Subcutaneous abdominal adipose tissue (tissue), 5 donors: ENCODE measurements at regions not wholly inside any gene's neighbourhood (a gene's known extent, or its start where the extent isn't known, plus 50 kb on each side); places are given as distances from the start of the nearest gene placed in this dataset.

Experiments used
- H3K27ac ChIP-seq: one replicate; pipeline ENCODE4 v1.7.0; 2013; ENCODE audit warnings: low read depth, mild to moderate bottlenecking, inconsistent platforms, low read length, moderate library complexity
- H3K27me3 ChIP-seq, 5 donors: one replicate each; pipeline ENCODE4 v1.7.0; 2013; ENCODE audit warnings: low read length in 5 of 5, inconsistent platforms in 1 of 5; ENCODE audit not compliant: control insufficient read depth in 5 of 5, insufficient read depth in 4 of 5
- H3K36me3 ChIP-seq, 5 donors: one replicate each; pipeline ENCODE4 v1.7.0; 2013; ENCODE audit warnings: low read length in 5 of 5; ENCODE audit not compliant: control insufficient read depth in 5 of 5, insufficient read depth in 5 of 5
- H3K4me1 ChIP-seq, 5 donors: one replicate each; pipeline ENCODE4 v1.7.0; 2013; ENCODE audit warnings: low read length in 5 of 5, mild to moderate bottlenecking in 3 of 5, moderate library complexity in 1 of 5; ENCODE audit not compliant: control insufficient read depth in 5 of 5, insufficient read depth in 5 of 5
- H3K4me3 ChIP-seq, 5 donors: one replicate each; pipeline ENCODE4 v1.7.0; 2013; ENCODE audit warnings: low read length in 5 of 5, low read depth in 1 of 5
- H3K9ac ChIP-seq, 5 donors: one replicate each; pipeline ENCODE4 v1.7.0; 2013; ENCODE audit warnings: low read length in 5 of 5, mild to moderate bottlenecking in 4 of 5, moderate library complexity in 3 of 5
- H3K9me3 ChIP-seq, 5 donors: one replicate each; pipeline ENCODE4 v1.7.0; 2013; ENCODE audit warnings: low read length in 5 of 5; ENCODE audit not compliant: control insufficient read depth in 5 of 5
- donor health status: healthy.
- donor health status: healthy.
- donor health status: healthy.
- donor health status: healthy.
- donor health status: healthy.

- Histone ChIP-seq H3K36me3 (no peaks in the 10 kb centered on the region), H3K9ac (no peak overlapping the region), H3K9me3 (no peaks in the 10 kb centered on the region), H3K4me1 (no peaks in the 10 kb centered on the region), H3K4me3 (no peak overlapping the region), H3K27ac (no peak overlapping the region), H3K27me3 (peaks cover 0 to 2% (median 0%) of the 10 kb centered on the region in 5 donors)
Observed at GRCh38 chr3:187545366-187545765, 124.8 kb downstream of the SST start.

GRCh38 chr3:187544326-187544725 is 125.9 kb downstream of the SST start:
- no peak overlapping the region for H3K9ac ChIP-seq
- H3K9me3 ChIP-seq: no peaks in the 10 kb centered on the region
- no peaks in the 10 kb centered on the region for H3K36me3 ChIP-seq
- H3K27me3 ChIP-seq: no peaks in the 10 kb centered on the region
- H3K27ac ChIP-seq: no peak overlapping the region
- H3K4me1 ChIP-seq: no peaks in the 10 kb centered on the region
- H3K4me3 ChIP-seq: no peak overlapping the region

DNA sequence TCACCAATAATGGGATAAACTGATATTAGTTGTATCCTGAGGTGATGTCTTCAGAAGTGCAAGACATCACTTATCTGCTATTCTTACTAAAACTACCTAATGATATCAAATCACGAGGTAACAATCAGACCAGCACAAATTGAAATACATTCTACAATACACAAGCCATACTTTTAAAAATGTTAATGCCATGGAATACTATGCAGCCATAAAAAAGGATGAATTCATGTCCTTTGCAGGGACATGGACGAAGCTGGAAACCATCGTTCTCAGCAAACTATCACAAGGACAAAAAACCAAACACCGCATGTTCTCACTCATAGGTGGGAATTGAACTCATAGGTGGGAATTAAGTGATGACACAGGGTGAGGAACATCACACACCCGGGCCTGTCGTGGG is 129.3 kb downstream of the SST start:
- no peaks in the 10 kb centered on the region for H3K36me3 ChIP-seq
- H3K9ac ChIP-seq: no peak overlapping the region
- no peak overlapping the region for H3K4me3 ChIP-seq
- H3K9me3 ChIP-seq: no peaks in the 10 kb centered on the region
- peaks cover 0 to 3% (median 0%) of the 10 kb centered on the region in 5 donors for H3K27me3 ChIP-seq
- H3K4me1 ChIP-seq: no peaks in the 10 kb centered on the region
- no peak overlapping the region for H3K27ac ChIP-seq

DNA sequence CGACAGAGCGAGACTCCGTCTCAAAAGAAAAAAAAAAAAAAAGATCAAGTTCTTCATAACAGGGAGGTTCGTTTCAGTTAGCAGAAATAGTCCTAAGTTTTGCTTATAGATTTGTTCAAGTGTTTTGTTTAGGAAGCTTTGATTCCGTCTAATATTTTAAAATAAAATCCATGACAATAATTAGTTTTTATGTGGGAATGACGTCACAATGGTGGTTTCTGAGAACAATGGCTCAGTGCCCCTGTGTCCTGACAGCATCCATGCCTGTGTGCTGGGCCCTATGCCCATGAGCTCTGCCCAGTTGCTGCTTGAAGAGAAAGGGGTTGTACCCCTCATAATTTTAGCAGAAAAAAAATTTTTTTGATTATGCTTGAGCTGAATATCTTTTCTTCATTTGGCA is 134.0 kb downstream of the SST start:
- H3K27ac ChIP-seq: no peak overlapping the region
- H3K36me3 ChIP-seq: no peaks in the 10 kb centered on the region
- H3K27me3 ChIP-seq: peaks cover 0 to 3% (median 0%) of the 10 kb centered on the region in 5 donors
- no peak overlapping the region for H3K4me3 ChIP-seq
- no peak overlapping the region for H3K9ac ChIP-seq
- peaks cover 0 to 3% (median 0%) of the 10 kb centered on the region in 5 donors for H3K9me3 ChIP-seq
- H3K4me1 ChIP-seq: no peaks in the 10 kb centered on the region

DNA sequence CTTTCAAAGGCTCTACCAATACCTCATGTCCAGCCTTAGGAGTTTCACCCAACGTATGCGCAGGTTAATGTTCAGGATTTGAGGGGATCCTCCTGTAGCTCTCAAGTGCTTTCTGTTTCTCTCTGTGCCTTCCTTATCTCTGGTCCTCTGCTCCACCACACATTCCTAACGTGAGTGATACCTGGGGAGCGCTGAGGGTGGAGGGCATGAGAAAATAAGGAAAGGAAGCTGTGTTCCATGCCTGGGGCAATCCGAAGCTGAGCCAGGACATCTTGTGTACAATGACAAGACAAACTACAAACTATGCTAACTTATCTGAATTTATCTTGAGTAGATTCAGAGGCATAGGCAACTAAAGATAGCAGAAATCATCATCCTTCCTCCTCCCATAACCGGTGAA is 136.4 kb downstream of the SST start:
- H3K27me3 ChIP-seq: peaks cover 0 to 3% (median 0%) of the 10 kb centered on the region in 5 donors
- H3K36me3 ChIP-seq: no peaks in the 10 kb centered on the region
- no peaks in the 10 kb centered on the region for H3K4me1 ChIP-seq
- no peak overlapping the region for H3K27ac ChIP-seq
- no peak overlapping the region for H3K9ac ChIP-seq
- H3K9me3 ChIP-seq: peaks cover 0 to 3% (median 0%) of the 10 kb centered on the region in 5 donors
- no peak overlapping the region for H3K4me3 ChIP-seq

GRCh38 chr3:187531831-187532230 is 138.4 kb downstream of the SST start:
- H3K4me3 ChIP-seq: no peak overlapping the region
- H3K36me3 ChIP-seq: no peaks in the 10 kb centered on the region
- no peaks in the 10 kb centered on the region for H3K4me1 ChIP-seq
- H3K27me3 ChIP-seq: peaks cover 0 to under 1% (median 0%) of the 10 kb centered on the region in 5 donors
- H3K27ac ChIP-seq: no peak overlapping the region
- H3K9me3 ChIP-seq: peaks cover 0 to 3% (median 0%) of the 10 kb centered on the region in 5 donors
- H3K9ac ChIP-seq: no peak overlapping the region

DNA sequence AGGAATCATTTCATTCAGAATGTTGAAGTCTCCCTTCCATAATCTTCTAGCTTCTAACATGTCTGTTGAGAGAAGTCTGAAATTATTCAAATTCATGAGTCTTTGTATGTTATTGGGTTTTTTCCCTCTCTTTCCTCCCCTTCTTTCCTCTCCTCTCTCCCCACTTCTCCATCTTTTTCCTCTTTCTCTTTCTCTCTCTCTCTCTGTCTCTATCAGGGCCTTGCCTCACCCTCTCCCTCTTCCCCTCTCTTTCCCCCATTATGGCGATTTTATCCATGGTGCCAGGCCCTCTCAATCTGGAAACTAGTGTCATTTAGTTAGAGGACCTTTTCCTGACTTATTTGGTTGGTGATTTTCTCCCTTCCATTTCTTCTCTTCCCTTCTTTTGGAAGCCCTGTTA is 147.3 kb downstream of the SST start:
- H3K9ac ChIP-seq: no peak overlapping the region
- H3K9me3 ChIP-seq: no peaks in the 10 kb centered on the region
- no peaks in the 10 kb centered on the region for H3K4me1 ChIP-seq
- H3K27ac ChIP-seq: no peak overlapping the region
- H3K27me3 ChIP-seq: no peaks in the 10 kb centered on the region
- H3K4me3 ChIP-seq: no peak overlapping the region
- H3K36me3 ChIP-seq: no peaks in the 10 kb centered on the region

DNA sequence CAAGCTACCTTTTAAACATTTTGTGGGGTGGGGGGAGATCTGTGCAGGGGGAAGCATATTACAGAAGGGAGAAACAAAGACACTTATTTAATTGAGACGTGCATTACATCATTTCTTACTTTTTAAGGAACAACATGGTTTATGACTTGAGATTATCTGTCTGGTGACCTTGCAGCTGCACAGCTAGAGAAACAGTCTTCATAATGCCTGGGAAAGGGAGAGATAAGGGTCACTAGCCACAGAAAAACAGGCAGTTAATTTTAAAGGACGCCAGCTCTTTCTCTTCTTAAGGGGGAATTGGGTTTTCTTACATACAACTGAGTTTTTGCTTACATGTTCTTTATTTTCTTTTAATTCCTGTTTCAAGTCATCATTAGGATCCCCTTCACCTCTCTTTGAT is 147.9 kb downstream of the SST start:
- H3K4me1 ChIP-seq: no peaks in the 10 kb centered on the region
- no peak overlapping the region for H3K4me3 ChIP-seq
- H3K9me3 ChIP-seq: no peaks in the 10 kb centered on the region
- H3K36me3 ChIP-seq: no peaks in the 10 kb centered on the region
- H3K27me3 ChIP-seq: no peaks in the 10 kb centered on the region
- no peak overlapping the region for H3K27ac ChIP-seq
- H3K9ac ChIP-seq: no peak overlapping the region

DNA sequence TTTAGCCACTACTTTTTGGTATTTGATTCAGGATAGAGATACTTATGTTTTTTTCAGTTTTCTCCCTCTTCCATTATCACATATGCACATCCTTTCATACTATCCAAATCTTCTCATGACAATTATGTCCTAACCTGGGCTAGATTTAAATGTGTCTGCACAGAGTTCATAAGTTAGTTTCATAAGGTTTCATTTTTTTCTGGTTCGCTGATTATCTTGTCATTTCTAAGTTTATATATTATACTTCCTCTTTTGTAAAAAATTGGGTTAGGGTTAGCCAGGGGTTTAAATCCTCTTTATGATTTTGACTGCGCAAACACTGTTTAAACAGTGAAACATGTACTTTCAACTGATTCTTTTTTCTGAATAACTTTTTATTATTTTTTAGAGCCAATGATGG is 148.6 kb downstream of the SST start:
- H3K36me3 ChIP-seq: no peaks in the 10 kb centered on the region
- no peaks in the 10 kb centered on the region for H3K9me3 ChIP-seq
- H3K27ac ChIP-seq: no peak overlapping the region
- no peak overlapping the region for H3K4me3 ChIP-seq
- H3K4me1 ChIP-seq: no peaks in the 10 kb centered on the region
- no peak overlapping the region for H3K9ac ChIP-seq
- H3K27me3 ChIP-seq: no peaks in the 10 kb centered on the region

DNA sequence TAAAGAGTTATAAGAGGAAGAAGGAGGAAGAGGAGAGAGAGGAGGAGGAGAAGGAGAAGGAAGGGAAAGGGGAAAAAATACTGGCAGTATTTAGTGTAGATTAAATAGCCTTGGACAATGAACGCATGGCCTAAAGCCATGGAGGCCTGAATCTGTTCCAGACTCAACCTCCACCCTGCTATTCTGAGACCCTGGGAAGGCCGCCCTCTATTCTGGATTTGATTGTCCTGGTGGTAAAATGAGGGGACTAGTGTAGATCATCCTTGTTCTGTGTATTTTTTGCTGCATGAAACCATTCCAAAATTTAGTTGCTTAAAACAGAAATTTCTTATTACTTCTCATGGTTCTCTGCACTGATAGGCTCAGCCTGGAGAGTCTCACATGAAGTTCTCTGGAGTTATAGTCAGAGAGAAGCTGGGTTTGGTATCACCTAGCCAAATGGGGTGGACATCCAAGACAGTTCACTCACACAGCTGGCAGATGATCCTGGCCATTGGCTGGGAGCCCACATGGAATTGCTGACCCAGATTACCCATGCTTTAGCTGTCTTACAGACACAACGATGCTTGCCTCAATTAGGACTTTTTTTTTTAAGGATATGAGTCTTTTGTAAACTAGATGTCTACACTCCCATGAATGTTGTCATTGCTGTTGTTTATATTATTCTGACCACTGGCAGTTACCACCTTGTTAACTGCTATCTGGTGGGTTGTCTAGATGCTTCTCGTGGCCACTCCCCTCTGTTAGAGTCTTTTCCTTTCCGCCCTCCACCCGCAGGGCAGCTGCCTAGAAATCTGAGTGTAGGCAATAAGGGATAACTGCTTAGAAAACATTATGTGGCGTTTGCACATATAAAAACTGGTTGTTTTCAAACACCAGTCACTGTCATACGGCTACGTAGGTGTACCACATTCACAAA is 149.9 kb downstream of the SST start:
- no peaks in the 10 kb centered on the region for H3K4me1 ChIP-seq
- no peaks in the 10 kb centered on the region for H3K27me3 ChIP-seq
- no peaks in the 10 kb centered on the region for H3K36me3 ChIP-seq
- no peaks in the 10 kb centered on the region for H3K9me3 ChIP-seq
- no peak overlapping the region for H3K4me3 ChIP-seq
- no peak overlapping the region for H3K27ac ChIP-seq
- no peak overlapping the region for H3K9ac ChIP-seq
